D721Med (cell line): ENCODE measurements at regions not wholly inside any gene's neighbourhood (a gene's known extent, or its start where the extent isn't known, plus 50 kb on each side); places are given as distances from the start of the nearest gene placed in this dataset.

ENCODE experiments used
- DNase-seq: peaks from one replicate; pipeline ENCODE4 v3.0.0; 2011; ENCODE audit warnings: low spot score; ENCODE audit not compliant: insufficient read length
- FAIRE-seq: peaks from 2 replicates; lab custom pipeline; 2011; peaks lifted over from hg19 to GRCh38; lab: Jason Lieb, UNC
- TF ChIP-seq, protein P1 (sequence below): IDR thresholded peaks from 2 replicates; pipeline ENCODE4 v1.5.1; 2012; ENCODE audit warnings: mild to moderate bottlenecking, control low read depth; ENCODE audit not compliant: insufficient read depth; ENCODE audit errors: missing control alignments

DNA sequence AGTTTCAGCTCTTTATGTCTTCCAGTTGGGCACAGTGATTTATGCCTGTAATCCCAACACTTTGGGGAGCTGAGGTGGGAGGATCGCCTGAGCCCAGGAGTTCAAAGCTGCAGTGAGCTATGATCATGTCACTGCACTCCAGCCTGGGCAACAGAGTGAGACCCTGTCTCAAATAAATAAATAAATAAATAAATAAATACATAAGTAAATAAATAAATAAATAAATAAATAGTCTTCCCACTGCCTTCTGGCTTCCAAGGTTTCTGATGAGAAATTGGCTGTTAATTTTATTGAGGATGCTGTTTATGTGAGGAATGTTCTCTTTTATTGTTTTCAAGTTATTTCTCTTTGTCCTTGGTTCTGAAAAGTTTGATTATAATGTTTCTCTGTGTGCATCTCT, 1507.6 kb upstream of the GOT2 start:
- TF ChIP-seq, protein P1, sequence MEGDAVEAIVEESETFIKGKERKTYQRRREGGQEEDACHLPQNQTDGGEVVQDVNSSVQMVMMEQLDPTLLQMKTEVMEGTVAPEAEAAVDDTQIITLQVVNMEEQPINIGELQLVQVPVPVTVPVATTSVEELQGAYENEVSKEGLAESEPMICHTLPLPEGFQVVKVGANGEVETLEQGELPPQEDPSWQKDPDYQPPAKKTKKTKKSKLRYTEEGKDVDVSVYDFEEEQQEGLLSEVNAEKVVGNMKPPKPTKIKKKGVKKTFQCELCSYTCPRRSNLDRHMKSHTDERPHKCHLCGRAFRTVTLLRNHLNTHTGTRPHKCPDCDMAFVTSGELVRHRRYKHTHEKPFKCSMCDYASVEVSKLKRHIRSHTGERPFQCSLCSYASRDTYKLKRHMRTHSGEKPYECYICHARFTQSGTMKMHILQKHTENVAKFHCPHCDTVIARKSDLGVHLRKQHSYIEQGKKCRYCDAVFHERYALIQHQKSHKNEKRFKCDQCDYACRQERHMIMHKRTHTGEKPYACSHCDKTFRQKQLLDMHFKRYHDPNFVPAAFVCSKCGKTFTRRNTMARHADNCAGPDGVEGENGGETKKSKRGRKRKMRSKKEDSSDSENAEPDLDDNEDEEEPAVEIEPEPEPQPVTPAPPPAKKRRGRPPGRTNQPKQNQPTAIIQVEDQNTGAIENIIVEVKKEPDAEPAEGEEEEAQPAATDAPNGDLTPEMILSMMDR = no peak
- no peak for DNase-seq
- FAIRE-seq = no peak

DNA sequence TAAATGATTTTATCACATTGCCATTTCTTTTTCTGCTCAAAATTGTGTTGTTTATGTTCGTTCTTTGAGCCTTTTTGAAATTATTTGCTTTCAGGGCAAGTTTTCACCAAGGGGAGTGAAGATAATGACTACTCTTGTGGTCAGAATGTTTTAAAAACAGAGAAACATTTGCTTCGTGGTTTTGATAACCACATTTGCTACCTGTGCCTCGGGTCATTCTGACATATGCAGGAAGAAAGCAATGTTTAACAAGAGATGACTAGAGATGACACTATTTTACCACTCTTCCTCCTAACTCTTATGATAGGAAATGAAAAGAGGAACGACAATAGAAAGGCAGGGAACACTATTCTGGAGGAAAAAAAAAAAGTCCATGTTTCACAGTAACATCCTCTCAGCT, 1496.5 kb upstream of the GOT2 start:
- no peak for DNase-seq
- no peak for FAIRE-seq
- TF ChIP-seq, protein P1 = no peak

DNA sequence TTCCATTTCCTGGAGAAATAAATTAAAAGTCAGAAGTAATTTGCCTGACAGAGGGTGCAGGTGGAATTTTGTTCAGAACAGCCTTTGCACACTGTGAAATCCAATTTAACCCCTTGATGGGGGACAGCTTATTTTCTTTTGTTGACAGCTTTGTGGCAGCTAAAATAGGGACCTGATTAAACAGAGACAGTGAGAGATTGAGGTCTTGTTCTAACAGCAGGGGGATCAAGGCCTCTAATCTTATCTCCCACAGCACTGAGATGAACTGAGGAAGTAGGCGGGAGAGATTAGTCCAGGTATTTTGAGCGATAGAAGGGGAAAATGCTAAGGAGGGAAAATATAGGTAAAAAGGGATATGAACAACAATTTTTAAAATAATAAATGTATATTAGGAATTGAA, 1491.4 kb upstream of the GOT2 start:
- DNase-seq (no peak), FAIRE-seq (no peak)
- TF ChIP-seq, protein P1 = no peak

DNA sequence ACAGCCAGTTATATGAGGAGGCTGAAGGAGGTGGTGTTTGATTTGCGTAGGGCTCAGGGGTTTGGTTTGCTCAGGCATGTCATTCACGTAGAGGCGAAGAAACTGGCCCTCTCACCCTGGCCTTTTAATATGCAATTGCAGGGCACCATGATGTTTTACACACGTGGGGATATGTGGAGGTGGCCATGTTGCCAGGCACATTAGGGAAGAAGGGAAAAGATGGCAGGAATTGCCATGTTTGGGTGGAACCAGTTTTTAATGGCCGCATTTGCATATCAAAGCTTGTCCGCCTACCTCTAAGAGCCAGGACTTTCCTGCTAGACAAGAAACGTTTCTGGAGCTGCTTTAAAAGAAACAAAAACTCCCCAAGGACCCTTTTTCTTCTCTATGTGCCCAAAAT, 1483.7 kb upstream of the GOT2 start:
- TF ChIP-seq, protein P1 = no peak
- DNase-seq = no peak
- FAIRE-seq = no peak

DNA sequence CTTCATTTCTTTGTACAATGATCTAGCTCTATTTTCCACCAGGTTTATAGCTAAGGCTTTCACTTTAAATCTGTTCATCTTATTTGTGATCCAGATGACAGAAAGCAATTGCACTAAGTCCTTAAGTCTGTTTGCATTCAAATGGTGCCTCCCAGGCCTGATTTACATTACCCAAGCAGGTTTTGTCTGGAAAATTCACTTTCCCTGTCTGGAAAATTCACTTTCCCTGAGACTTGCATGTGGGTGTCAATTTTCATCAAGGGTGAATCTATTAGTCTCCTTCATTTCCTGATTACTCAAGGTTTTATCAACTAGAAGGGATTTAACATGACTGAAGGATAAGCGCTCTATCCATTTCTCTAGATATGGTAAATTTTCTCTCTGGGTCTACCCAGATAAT, 1480.2 kb upstream of the GOT2 start:
- TF ChIP-seq, protein P1 = no peak
- FAIRE-seq (no peak), DNase-seq (no peak)

DNA sequence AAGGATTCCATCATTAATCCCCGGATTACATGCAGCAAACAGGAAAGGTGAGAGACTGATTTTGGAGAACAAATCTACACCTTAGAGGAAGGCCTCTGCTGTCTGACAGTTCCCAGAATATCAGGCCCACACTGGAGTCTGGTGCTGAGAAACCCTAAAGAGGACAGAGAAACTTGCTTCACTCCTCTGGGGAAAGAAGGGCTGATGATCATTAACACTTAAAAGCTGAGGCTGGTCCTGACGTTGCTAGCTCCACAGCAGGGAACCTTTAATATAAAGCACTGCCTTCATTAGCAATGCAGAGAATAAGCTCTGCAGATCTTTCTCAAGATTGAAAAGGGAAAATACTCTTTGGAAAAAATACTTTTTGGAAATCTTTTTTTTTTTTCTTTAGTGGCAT, 1472.4 kb upstream of the GOT2 start:
- TF ChIP-seq, protein P1 = no peak
- DNase-seq (no peak), FAIRE-seq (no peak)

DNA sequence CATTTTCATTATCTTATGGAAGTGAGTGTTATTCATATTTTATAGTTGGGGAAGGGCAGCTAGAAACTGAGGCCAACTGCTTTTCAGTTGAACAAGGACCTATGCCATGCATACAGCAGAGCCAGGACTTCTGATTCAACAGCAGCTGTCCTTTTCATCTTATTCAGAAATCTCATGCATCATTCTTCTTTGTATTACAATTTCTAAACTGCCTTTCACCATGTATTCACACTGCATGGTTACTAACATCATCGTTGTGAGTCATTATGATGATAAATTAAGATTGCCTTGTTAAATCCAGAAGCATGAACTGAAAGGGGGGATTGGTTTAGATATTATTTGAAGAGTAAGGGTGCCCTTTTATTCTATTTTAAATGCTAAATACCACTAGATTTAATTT, 1470.1 kb upstream of the GOT2 start:
- FAIRE-seq = no peak
- TF ChIP-seq, protein P1 = no peak
- no peak for DNase-seq
